Myocyte (in vitro differentiated cells): ENCODE measurements at regions not wholly inside any gene's neighbourhood (a gene's known extent, or its start where the extent isn't known, plus 50 kb on each side); places are given as distances from the start of the nearest gene placed in this dataset.

Experiments used
- DNase-seq: peaks from one replicate; pipeline ENCODE4 v3.0.0-alpha.2; 2012; ENCODE audit warnings: low read depth

DNA sequence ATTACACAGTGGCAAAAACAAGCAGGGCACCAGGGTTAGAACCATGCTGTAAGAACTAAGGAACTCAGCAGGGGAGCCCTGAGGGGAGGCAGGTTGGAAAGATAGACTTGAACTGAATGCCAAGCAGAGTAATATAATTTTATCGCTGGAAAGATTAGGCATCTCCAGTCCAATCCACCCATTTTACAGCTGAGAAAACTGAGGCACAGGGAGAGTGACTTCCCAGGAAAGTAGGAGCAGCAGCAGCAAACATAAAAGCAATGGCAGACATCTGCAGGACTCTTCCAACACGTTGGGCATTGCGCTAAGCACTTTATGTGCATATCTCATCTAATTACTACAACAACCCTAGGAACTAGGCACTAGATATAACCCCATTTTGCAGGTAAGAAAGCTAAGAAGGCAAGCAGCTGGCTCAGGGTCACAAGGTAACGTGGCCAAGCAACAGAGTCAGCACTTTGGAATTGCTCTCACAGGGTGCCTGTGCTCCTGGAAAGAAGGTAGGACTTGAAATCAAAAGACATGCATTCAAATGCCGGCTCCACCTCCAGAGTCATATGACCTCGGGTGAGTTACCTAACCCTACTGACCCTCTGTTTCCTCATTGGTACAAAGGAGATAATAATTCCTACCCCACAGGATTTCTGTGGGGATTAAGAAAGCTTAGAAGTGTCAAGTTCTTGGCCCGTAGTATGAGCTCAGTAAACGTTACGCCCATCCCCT, 215.3 kb downstream of the BARX2 start:
- DNase-seq: no peak

DNA sequence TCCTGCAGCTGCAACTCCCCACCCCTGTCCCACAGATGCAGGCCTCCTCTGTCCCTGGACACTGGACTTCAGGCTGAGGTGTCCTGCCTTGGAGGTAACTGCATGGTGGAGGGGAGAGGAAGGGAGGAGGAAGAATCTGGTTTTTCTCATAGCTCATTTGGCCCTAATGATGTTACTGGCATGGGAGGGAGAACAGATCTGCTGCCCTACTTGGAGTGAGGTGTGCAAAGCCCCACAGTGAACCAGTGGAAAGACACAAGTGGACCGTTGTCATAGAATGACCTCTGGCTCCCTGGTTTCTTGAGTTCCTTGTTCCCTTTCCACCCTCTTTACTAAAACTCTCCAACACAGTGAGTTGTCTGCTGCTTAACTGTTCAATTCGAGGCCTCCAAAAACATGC, 215.9 kb downstream of the BARX2 start:
- no peak for DNase-seq

DNA sequence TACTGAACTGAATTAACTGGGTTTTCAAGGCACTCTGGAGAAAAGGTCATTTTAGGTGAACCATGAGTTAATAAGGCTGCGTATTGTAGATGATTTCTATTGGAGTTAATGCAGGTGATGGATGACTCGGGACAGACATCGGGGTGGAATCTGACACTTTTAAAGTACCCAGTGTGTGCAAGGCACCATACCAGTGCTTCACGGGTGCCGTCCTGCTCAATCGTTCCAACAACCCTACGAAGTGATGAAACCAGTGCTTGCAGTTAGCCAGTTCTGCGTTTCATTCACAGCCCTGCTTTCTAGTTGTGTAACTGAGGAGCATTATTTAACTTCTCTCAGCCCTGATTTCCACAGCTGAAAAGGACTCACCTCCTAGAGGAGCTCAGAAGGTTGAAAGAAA, 216.5 kb downstream of the BARX2 start:
- DNase-seq: no peak

- no peak for DNase-seq
Measured at GRCh38 chr11:129593098-129593497, 217.4 kb downstream of the BARX2 start.

DNA sequence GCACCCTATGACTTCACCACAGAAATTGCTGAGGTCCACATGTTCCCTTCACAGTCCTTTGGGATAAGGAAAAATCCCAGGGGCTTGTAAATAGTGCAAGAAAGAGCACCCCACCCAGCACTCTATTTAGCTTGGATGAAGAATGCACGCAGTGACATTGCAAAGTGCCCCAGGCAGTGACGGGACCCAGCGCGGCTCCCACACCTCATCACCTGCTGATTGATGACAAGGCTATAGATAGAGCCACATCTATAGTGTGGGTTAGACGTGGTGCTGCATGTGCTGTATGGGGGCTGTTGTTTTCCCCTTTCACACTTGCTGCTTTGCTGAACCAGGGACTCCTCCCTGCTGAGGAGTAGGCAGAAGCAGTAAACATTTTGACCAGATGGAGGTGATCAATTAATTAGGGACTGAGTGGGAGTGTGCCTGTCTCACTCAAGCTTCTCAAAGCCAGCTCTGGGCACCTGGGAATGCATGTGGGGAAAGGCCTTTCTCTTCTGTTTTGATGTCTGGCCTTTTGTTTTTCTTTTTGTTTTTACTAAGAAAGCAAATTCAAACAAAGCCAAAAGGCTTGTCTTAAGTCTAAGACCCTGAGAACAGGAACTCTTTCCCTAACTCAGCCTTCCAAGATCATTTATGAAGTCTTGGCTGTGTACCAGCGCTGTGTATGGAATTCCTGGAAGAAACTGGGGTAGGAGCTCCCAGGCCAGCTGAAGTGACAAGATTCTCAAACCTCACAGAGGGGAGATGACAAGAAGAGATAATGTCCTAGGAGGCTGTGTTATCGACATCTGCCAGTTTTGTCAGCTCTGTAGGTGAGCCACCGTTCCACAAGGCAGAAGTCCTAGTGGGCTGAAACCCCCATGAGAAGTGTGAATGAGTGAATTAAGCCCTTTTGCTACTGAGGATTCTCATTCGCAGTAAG, 219.7 kb downstream of the BARX2 start:
- no peak for DNase-seq

DNA sequence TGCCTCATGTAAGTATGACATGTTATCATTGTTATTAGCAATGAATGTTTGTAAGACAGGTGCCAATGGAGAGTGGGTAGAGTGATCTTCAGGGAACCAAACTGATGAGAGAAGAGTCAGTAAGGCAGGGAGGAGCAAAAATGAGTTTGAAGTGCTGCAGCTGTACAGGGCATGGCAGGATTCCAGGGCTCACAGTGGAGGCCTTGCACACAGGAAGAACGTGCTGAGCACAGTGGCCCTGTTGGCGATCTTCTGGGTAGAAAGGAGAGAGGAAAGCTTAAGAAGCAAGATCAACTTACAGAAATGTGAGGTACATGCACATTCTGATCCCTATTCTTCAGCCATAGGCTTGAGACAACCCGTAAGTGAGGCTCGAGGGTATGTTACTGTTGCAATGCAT, 219.3 kb upstream of the TMEM45B start:
- DNase-seq: peak; percentile 4

GRCh38 chr11:129598378-129598777, 217.3 kb upstream of the TMEM45B start:
- no peak for DNase-seq

DNA sequence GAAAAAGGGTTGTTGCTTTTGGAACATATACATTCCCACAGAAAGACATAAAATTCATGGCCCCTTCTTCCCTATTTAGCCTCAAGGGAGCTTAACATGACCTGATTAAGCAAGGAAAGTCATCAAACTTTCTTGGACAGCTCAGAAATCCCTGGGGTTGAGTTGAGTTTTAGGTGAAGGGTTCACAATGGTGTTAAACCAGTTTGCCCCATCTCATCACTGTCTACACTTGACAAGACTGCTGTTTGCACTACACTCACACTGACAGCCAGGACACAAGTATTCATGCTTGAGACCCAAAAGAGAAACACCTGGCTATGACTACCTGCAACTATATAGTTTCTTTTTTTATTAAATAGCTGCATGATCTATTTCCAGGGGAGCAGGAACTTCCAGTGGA, 209.8 kb upstream of the TMEM45B start:
- DNase-seq: no peak

GRCh38 chr11:129608711-129609110, 206.9 kb upstream of the TMEM45B start:
- no peak for DNase-seq

- DNase-seq: no peak
Measured at GRCh38 chr11:129610125-129610524, 205.5 kb upstream of the TMEM45B start.

DNA sequence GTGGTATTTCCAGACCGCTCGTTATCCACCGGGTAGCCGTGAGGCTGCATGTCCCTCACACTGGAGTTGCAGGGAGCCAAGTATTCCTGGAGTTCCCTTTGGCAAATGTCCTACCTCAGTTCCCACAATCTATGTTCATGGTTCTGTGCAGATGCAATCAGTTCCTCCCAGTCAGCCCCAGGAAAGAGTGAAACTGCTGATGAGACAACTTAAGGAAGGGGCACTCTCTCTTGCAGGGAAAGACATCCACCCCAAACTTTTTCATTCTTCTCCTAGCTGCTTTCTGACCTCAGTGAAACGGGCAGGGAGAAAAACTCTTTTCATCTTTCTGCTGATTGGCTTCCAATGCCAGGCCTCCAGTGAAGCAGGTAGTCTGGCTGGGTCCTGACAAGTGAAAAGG, 205.1 kb upstream of the TMEM45B start:
- DNase-seq: no peak

- DNase-seq: no peak
Measured at GRCh38 chr11:129611661-129612446, 203.8 kb upstream of the TMEM45B start.

DNA sequence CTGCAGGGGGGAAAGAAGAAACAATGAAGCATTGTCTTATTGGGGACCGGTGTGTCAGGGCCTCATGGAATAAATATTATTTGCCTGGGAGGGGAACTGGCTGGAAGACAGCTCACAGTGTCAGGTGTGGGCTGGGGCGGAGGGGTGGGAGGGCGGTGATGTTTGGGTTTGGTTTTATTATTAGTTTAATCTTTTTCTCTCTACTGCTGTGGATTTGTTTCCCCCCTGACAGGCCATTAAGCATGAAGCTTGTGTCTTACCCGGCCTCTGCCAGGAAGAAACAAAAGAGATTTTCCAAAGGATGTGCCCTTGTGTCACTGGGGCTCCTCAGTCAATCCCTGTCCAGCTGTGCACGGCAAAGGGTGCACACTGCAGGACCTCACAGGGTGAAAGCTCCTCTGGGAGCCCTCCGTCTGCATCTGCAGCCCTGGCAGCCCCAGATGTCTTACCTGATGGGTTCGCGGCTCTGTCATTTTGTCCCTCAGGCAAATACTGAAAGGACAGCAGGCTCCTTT, 203.1 kb upstream of the TMEM45B start:
- no peak for DNase-seq

DNA sequence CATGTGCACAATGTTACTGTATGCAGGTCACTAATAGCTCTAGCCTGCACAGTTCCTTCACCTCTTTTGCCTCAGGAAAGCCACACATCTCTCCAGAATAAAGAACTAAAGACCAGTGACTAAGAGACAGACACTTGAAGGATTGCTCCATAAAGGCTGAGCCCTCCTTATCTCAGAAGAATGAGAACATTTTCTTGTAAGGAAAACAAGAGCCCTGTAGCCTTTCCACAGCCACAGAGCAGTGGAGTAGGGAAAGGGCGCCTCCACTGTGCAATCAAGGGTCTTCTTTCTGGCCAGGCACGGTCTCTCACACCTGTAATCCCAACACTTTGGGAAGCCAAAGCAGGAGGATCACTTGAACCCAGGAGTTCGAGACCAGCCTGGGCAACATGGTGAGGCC, 202.6 kb upstream of the TMEM45B start:
- no peak for DNase-seq

DNA sequence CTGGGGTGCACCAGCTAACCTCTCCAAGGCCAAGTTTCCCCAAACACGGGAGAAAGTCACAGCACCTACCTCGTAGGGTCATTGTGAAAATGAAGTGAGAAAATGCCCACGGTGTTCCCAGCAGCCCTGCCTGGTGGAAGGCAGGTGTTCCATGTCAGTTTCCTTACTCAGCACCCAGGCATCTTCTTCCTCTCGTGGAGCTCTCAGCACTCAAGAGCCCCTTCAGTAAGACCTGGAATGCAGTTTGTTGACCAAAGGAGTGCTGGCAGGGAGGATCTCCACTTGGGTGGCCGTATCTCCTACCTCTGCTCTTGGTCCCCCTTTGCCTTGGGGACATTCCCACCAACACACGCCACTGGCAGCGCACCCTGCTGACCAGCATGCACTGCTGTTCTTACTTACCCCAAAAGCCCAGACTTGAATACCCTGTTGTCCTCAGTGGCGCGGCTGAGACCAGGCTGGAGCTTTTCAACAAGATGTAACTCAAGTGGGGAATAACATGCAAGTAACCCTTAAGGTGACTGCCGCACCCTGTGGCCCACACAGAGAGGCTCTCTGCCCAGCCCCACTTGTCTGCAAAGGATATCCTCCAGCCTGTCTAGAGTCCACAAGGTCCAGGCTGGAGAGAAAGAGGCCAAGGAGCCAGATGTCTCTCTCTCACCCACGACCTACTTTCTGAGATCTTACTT, 201.2 kb upstream of the TMEM45B start:
- no peak for DNase-seq

- no peak for DNase-seq
Measured at GRCh38 chr11:129618046-129618569, 197.5 kb upstream of the TMEM45B start.

DNA sequence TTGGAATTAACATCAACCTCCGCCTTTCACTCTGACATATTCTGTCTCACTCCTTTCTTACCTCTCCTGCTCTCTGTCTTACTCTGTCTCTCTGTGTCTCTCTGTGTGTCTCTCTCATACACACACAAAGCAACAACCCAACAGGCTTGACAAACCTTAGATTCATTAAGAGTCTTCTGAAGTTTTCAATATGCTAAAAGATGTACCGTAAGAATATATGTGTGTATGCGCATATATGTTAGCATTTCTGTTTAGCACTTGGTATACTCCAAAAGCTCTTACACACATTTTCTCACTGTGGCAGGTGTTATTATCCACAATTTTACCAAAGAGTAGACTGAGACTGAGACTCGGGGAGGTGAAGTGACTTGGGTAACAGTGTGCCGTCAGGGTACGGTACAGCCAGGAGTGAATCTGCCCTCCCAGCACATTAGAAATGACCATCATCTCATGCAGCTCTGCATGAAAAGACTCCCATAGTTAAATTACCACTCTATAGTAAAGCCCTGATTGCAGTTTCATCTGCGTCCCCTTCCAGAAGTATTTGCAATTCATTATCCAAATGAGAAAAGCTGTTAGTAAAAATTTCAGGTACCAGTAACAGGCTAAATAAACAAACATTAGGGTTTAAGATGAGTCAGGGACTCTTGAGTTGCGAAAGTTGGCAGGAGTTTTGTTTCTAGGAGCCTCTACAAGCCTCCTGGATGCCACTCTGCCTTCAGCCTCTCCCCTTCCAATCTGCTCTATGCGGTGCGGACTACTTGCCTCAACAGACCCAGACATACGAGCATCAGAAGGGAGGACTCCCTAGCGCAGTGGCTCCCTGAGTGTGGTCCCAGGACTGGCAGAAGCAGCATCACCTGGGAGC, 195.2 kb upstream of the TMEM45B start:
- DNase-seq: no peak

GRCh38 chr11:129625930-129626329, 189.7 kb upstream of the TMEM45B start:
- DNase-seq: no peak

DNA sequence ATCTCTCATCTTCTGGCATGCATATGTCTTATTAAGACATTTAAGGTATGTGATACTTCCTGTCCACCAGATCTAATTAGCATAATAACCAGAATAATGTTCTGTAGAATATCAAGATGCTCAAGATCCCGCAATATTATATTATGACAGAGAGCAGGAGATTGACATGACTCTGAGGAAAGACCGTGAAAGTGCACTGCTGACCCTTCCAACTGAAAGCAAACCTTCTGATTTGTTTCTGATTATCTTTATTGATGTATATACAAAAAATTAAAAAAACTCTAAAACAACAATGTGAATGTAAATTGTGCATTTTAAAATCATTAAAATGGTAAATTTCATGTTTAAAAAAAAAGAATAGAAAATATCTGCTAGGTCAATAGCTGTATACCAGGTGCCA, 184.4 kb upstream of the TMEM45B start:
- no peak for DNase-seq

- DNase-seq: peak; percentile 27
Measured at GRCh38 chr11:129636926-129637325, 178.7 kb upstream of the TMEM45B start.
